ENCODE measurements at regions not wholly inside any gene's neighbourhood (a gene's known extent, or its start where the extent isn't known, plus 50 kb on each side); places are given as distances from the start of the nearest gene placed in this dataset.

DNA sequence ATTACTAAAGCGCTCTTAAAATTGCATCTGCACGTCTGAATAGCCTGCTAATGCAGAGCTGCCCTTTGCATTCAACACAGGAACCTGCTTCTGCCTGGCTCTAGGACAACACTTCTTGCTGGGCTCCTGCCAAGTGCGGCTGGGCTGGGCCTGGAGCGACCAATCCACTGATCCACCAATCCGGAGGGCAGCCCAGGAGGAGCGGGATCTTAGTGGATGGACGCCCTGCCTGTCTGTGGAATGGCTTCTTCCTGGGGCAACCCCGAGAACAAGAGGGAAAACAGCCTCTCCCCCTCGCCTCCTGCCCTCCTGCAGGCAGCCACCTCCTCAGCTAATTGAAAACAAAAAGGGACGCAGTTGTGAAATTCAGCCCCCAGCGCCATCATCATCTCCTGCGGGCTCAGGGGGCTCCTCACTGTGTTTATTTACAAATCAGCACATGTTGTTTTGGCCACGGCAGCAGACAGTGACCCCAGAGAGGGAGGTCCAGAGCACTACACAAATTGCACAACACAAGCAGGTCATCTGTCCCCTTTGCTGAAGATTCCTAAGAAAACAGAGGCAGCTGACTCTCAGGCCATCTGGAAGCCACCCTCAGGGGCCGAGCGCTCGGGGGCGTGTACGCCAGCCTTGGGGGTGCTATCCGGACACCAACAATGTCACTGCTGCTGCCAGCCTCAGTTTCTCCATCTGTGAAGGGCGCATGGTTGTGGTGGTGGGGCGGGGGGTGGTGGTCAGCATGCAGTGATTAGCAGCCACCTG lies 57.3 kb downstream of the GADD45G start:
- Histone ChIP-seq H3K27me3 (ENCODE audit: insufficient read depth, low read length) (peaks cover 13% of the 10 kb centered on the region), H4K20me1 (ENCODE audit: insufficient read depth) (no peaks in the 10 kb centered on the region), H3K9me3 (ENCODE audit: control insufficient read depth in 1 of 2, insufficient read depth in 1 of 2, low read depth in 1 of 2, low read length in 2 of 2) (no peaks in the 10 kb centered on the region), H3K4me2 (ENCODE audit: low read length) (no peak overlapping the region), H3K4me1 (ENCODE audit: control insufficient read depth in 1 of 2, insufficient read depth in 2 of 2, low read length in 2 of 2) (peaks cover 4 to 8% of the 10 kb centered on the region in 2 experiments; a peak in 2 of 4 replicates), H2AFZ (ENCODE audit: low read depth, low read length, poor library complexity, severe bottlenecking) (no peak overlapping the region), H3K4me3 (replicated peaks in 1 of 2; ENCODE audit: low read depth in 1 of 2, low read length in 2 of 2) (no peak overlapping the region), H3K36me3 (ENCODE audit: control insufficient read depth in 1 of 2, insufficient read depth in 2 of 2, low read length in 2 of 2) (no peaks in the 10 kb centered on the region), H3K27ac (ENCODE audit: low read depth, low read length) (no peak overlapping the region), H3K9ac (ENCODE audit: low read length) (no peak overlapping the region), H3K79me2 (ENCODE audit: insufficient read depth, low read length) (no peaks in the 10 kb centered on the region), H3K9me2 (ENCODE audit: insufficient read depth) (no peaks in the 10 kb centered on the region)
- BruUV-seq (replicated peaks) = no TSS peak
- TF ChIP-seq EZH2 (IDR thresholded peaks at IDR 0.05) (no peak), TCF7L2 (IDR thresholded peaks at IDR 0.05; ENCODE audit: borderline replicate concordance, extremely low read depth, insufficient read depth, insufficient read length) (no peak), CEBPB (IDR thresholded peaks at IDR 0.05; ENCODE audit: low read depth) (no peak), POLR2AphosphoS5 (IDR thresholded peaks at IDR 0.05; ENCODE audit: low read depth, low read length) (no peak), SP1 (IDR thresholded peaks at IDR 0.05; ENCODE audit: low read depth) (no peak), ELF1 (IDR thresholded peaks at IDR 0.05; ENCODE audit: borderline replicate concordance, low read depth) (no peak), RAD21 (IDR thresholded peaks at IDR 0.05; ENCODE audit: low read depth) (no peak), JUND (IDR thresholded peaks at IDR 0.05) (no peak), EZH2phosphoT487 (IDR thresholded peaks at IDR 0.05; ENCODE audit: borderline replicate concordance) (no peak), ZFX (IDR thresholded peaks at IDR 0.05) (no peak), POLR2A (IDR thresholded peaks at IDR 0.05; ENCODE audit: borderline replicate concordance, extremely low read depth, insufficient read depth, insufficient read length) (no peak), SIN3A (IDR thresholded peaks at IDR 0.05; ENCODE audit: low read depth) (no peak), FOSL1 (IDR thresholded peaks at IDR 0.05; ENCODE audit: low read depth) (no peak)
- TF ChIP-seq, protein P1, sequence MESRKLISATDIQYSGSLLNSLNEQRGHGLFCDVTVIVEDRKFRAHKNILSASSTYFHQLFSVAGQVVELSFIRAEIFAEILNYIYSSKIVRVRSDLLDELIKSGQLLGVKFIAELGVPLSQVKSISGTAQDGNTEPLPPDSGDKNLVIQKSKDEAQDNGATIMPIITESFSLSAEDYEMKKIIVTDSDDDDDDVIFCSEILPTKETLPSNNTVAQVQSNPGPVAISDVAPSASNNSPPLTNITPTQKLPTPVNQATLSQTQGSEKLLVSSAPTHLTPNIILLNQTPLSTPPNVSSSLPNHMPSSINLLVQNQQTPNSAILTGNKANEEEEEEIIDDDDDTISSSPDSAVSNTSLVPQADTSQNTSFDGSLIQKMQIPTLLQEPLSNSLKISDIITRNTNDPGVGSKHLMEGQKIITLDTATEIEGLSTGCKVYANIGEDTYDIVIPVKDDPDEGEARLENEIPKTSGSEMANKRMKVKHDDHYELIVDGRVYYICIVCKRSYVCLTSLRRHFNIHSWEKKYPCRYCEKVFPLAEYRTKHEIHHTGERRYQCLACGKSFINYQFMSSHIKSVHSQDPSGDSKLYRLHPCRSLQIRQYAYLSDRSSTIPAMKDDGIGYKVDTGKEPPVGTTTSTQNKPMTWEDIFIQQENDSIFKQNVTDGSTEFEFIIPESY (IDR thresholded peaks at IDR 0.05; ENCODE audit: extremely low read depth, insufficient replicate concordance, low read length) = no peak
- TF ChIP-seq, protein P2, sequence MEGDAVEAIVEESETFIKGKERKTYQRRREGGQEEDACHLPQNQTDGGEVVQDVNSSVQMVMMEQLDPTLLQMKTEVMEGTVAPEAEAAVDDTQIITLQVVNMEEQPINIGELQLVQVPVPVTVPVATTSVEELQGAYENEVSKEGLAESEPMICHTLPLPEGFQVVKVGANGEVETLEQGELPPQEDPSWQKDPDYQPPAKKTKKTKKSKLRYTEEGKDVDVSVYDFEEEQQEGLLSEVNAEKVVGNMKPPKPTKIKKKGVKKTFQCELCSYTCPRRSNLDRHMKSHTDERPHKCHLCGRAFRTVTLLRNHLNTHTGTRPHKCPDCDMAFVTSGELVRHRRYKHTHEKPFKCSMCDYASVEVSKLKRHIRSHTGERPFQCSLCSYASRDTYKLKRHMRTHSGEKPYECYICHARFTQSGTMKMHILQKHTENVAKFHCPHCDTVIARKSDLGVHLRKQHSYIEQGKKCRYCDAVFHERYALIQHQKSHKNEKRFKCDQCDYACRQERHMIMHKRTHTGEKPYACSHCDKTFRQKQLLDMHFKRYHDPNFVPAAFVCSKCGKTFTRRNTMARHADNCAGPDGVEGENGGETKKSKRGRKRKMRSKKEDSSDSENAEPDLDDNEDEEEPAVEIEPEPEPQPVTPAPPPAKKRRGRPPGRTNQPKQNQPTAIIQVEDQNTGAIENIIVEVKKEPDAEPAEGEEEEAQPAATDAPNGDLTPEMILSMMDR (IDR thresholded peaks at IDR 0.05 in 2 of 3, conservative IDR thresholded peaks at IDR 0.05 in 1 of 3; ENCODE audit: borderline replicate concordance in 1 of 3, insufficient read depth in 1 of 3, low read depth in 2 of 3, low read length in 2 of 3) = no peak
- TF ChIP-seq, protein P3, sequence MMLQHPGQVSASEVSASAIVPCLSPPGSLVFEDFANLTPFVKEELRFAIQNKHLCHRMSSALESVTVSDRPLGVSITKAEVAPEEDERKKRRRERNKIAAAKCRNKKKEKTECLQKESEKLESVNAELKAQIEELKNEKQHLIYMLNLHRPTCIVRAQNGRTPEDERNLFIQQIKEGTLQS (IDR thresholded peaks at IDR 0.05) = no peak
- TF ChIP-seq, protein P4, sequence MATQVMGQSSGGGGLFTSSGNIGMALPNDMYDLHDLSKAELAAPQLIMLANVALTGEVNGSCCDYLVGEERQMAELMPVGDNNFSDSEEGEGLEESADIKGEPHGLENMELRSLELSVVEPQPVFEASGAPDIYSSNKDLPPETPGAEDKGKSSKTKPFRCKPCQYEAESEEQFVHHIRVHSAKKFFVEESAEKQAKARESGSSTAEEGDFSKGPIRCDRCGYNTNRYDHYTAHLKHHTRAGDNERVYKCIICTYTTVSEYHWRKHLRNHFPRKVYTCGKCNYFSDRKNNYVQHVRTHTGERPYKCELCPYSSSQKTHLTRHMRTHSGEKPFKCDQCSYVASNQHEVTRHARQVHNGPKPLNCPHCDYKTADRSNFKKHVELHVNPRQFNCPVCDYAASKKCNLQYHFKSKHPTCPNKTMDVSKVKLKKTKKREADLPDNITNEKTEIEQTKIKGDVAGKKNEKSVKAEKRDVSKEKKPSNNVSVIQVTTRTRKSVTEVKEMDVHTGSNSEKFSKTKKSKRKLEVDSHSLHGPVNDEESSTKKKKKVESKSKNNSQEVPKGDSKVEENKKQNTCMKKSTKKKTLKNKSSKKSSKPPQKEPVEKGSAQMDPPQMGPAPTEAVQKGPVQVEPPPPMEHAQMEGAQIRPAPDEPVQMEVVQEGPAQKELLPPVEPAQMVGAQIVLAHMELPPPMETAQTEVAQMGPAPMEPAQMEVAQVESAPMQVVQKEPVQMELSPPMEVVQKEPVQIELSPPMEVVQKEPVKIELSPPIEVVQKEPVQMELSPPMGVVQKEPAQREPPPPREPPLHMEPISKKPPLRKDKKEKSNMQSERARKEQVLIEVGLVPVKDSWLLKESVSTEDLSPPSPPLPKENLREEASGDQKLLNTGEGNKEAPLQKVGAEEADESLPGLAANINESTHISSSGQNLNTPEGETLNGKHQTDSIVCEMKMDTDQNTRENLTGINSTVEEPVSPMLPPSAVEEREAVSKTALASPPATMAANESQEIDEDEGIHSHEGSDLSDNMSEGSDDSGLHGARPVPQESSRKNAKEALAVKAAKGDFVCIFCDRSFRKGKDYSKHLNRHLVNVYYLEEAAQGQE (IDR thresholded peaks at IDR 0.05; ENCODE audit: low read depth) = no peak
- TF ChIP-seq, protein P5, sequence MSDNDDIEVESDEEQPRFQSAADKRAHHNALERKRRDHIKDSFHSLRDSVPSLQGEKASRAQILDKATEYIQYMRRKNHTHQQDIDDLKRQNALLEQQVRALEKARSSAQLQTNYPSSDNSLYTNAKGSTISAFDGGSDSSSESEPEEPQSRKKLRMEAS (IDR thresholded peaks at IDR 0.05) = no peak
- intact Hi-C loops (cut with micrococcal nuclease) = no loop called here
- CTCF ChIA-PET = no interaction called here
- RAD21 ChIA-PET (ENCODE audit: low non-redundant PET in 1 of 2, low total read pairs in 2 of 2, uncharacterized antibody in 2 of 2, unreplicated experiment in 2 of 2) = no interaction called here
- POLR2A ChIA-PET = no interaction called here
- DNase-seq (ENCODE audit: low read depth, low spot score) (peak; percentile 35), ATAC-seq (peak; percentile 88)
